ENCODE measurements at regions not wholly inside any gene's neighbourhood (a gene's known extent, or its start where the extent isn't known, plus 50 kb on each side); places are given as distances from the start of the nearest gene placed in this dataset.

- H3K27me3 ChIP-seq (ENCODE audit: insufficient read depth, poor library complexity, severe bottlenecking) = no peaks in the 10 kb centered on the region
- DNase-seq (ENCODE audit: low spot score) = no peak
- ATAC-seq (ENCODE audit: low read depth) = no peak
- peaks cover 3% of the 10 kb centered on the region for H3K9me3 ChIP-seq (ENCODE audit: severe bottlenecking)
- H3K4me1 ChIP-seq (ENCODE audit: insufficient read depth, poor library complexity, severe bottlenecking) = no peaks in the 10 kb centered on the region
- H3K36me3 ChIP-seq (ENCODE audit: low read depth) = no peaks in the 10 kb centered on the region
- no peak overlapping the region for H3K27ac ChIP-seq (ENCODE audit: poor library complexity, severe bottlenecking)
- TF ChIP-seq, protein P1, sequence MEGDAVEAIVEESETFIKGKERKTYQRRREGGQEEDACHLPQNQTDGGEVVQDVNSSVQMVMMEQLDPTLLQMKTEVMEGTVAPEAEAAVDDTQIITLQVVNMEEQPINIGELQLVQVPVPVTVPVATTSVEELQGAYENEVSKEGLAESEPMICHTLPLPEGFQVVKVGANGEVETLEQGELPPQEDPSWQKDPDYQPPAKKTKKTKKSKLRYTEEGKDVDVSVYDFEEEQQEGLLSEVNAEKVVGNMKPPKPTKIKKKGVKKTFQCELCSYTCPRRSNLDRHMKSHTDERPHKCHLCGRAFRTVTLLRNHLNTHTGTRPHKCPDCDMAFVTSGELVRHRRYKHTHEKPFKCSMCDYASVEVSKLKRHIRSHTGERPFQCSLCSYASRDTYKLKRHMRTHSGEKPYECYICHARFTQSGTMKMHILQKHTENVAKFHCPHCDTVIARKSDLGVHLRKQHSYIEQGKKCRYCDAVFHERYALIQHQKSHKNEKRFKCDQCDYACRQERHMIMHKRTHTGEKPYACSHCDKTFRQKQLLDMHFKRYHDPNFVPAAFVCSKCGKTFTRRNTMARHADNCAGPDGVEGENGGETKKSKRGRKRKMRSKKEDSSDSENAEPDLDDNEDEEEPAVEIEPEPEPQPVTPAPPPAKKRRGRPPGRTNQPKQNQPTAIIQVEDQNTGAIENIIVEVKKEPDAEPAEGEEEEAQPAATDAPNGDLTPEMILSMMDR (IDR thresholded peaks at IDR 0.05; ENCODE audit: poor library complexity, severe bottlenecking) = no peak
- no peak overlapping the region for H3K4me3 ChIP-seq (ENCODE audit: severe bottlenecking)
These were observed 269.1 kb upstream of the CD180 start for GRCh38 chr5:67465537-67466207.

DNA sequence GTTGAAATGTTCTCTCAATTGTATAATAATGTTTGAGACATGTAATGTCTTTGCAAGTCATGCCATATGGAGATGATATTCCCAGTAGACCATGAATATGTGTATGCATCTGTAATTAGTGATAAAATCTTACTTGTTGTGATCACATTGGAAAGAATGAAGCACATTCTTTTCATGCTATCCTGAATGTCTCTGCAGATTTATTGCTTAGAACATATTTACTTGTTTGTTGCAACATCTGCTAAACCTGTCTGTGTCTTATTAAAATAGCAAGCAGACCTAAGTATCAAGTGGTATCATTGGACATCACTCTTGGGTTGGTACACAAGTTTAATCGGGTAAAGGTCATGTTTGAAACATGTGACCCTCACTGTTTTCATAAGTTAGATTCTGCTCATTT is 265.5 kb upstream of the CD180 start:
- H3K4me3 ChIP-seq (ENCODE audit: severe bottlenecking) = no peak overlapping the region

DNA sequence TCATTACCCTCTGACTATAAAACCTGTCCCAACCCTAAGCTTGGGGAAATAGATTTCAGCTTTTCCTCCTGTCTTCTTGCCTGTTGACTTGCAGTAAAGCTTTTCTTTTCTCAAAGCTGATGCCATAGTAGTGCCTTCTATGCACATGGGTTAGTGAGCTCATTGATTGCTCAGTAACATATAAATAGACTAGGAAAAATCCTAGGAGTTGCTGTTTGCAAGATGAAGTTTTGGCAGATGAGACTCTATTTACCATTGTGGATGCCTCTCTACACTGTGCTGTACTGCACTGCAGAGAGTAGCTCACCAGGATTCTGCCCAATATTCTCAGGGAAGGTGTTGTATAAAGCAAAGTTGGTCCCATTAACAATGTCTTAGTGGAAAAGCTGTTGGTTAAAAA is 262.7 kb upstream of the CD180 start:
- no peaks in the 10 kb centered on the region for H3K27me3 ChIP-seq (ENCODE audit: insufficient read depth, poor library complexity, severe bottlenecking)
- H3K27ac ChIP-seq (ENCODE audit: poor library complexity, severe bottlenecking) = no peak overlapping the region
- no peak for DNase-seq (ENCODE audit: low spot score)
- H3K4me3 ChIP-seq (ENCODE audit: severe bottlenecking) = no peak overlapping the region
- no peak for ATAC-seq (ENCODE audit: low read depth)
- no peaks in the 10 kb centered on the region for H3K4me1 ChIP-seq (ENCODE audit: insufficient read depth, poor library complexity, severe bottlenecking)
- TF ChIP-seq, protein P1 (IDR thresholded peaks at IDR 0.05; ENCODE audit: poor library complexity, severe bottlenecking) = no peak
- H3K9me3 ChIP-seq (ENCODE audit: severe bottlenecking) = no peaks in the 10 kb centered on the region
- H3K36me3 ChIP-seq (ENCODE audit: low read depth) = no peaks in the 10 kb centered on the region

More for the DNA sequence above, 265.5 kb upstream of the CD180 start:
- no peaks in the 10 kb centered on the region for H3K9me3 ChIP-seq (ENCODE audit: severe bottlenecking)
- H3K27me3 ChIP-seq (ENCODE audit: insufficient read depth, poor library complexity, severe bottlenecking) = no peaks in the 10 kb centered on the region
- DNase-seq (ENCODE audit: low spot score) = no peak
- H3K36me3 ChIP-seq (ENCODE audit: low read depth) = no peaks in the 10 kb centered on the region
- ATAC-seq (ENCODE audit: low read depth) = no peak
- H3K27ac ChIP-seq (ENCODE audit: poor library complexity, severe bottlenecking) = no peak overlapping the region
- TF ChIP-seq, protein P1 (IDR thresholded peaks at IDR 0.05; ENCODE audit: poor library complexity, severe bottlenecking) = no peak
- H3K4me1 ChIP-seq (ENCODE audit: insufficient read depth, poor library complexity, severe bottlenecking) = no peaks in the 10 kb centered on the region

DNA sequence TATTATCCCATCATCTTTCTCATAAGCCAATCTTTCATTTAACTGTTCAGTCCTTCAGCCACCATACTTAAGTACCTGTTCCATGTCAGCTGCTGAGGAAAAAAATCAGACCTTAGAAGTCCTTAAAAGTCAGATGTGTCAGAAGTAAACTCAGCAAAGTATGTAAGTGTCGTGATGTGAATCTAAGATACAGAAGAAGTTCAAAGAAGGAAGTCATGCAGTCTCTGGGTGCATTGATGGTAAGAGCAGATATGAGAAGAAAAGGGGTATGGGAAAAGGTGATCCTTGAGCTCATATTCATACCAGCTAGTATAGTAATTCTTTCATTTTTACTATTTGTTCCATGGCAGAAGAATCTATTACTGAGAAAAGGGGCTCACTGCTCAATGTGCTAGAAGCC is 259.4 kb upstream of the CD180 start:
- no peak overlapping the region for H3K27ac ChIP-seq (ENCODE audit: poor library complexity, severe bottlenecking)

More for the DNA sequence above, 259.4 kb upstream of the CD180 start:
- Histone ChIP-seq H3K36me3 (ENCODE audit: low read depth) (no peaks in the 10 kb centered on the region), H3K9me3 (ENCODE audit: severe bottlenecking) (no peaks in the 10 kb centered on the region), H3K4me1 (ENCODE audit: insufficient read depth, poor library complexity, severe bottlenecking) (no peaks in the 10 kb centered on the region), H3K4me3 (ENCODE audit: severe bottlenecking) (no peak overlapping the region), H3K27me3 (ENCODE audit: insufficient read depth, poor library complexity, severe bottlenecking) (no peaks in the 10 kb centered on the region)
- DNase-seq (ENCODE audit: low spot score) (no peak), ATAC-seq (ENCODE audit: low read depth) (no peak)
- TF ChIP-seq, protein P1 (IDR thresholded peaks at IDR 0.05; ENCODE audit: poor library complexity, severe bottlenecking) = no peak

All from RWPE2 (cell line).